HG02763 (cell line): ENCODE measurements at regions not wholly inside any gene's neighbourhood (a gene's known extent, or its start where the extent isn't known, plus 50 kb on each side); places are given as distances from the start of the nearest gene placed in this dataset.

Source experiments
- ATAC-seq: cut with Tn5 transposase; IDR thresholded peaks from one replicate; pipeline ENCODE4 v1.9.1; 2021; ENCODE audit warnings: mild to moderate bottlenecking, moderate library complexity; ENCODE audit not compliant: unreplicated experiment

DNA sequence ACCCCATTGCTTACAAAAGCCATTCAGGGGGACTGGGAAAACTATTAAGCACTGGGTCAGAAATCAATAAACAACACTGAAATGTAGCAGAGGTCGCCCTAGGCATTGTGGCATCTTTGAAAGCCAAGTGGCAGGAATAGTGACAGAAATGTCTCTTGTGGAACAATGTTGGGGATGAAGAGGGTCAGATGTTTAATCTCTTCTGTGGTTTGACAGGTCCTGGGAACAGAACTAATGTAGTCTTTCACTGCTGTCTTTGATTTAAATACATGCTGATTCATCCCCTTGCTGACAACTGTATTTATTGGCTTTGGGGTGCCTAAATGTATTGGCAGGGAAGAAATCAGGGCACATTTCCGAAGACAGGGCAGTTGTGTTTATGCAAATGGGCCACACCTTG, 194.8 kb downstream of the ATG4C start:
- ATAC-seq, result no peak

DNA sequence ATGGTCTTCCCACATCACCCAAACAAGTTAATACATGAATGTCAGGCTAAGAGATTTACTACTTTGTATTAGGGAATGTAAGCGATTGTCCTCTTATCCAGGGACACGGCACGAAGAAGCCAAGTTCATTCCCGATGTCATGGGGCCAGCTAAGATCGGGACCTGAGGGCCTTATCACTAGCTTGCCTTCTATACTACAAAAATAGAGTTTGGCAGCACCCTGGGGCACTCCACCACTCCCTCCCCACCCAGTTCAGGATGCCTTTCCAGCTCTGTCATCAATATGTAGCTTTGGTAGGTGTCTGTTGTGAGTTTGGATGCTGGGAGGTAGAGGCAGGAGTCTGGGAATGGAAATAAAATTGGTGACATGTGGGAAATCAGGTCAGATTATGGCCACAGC, 197.5 kb downstream of the ATG4C start:
- ATAC-seq, result no peak

DNA sequence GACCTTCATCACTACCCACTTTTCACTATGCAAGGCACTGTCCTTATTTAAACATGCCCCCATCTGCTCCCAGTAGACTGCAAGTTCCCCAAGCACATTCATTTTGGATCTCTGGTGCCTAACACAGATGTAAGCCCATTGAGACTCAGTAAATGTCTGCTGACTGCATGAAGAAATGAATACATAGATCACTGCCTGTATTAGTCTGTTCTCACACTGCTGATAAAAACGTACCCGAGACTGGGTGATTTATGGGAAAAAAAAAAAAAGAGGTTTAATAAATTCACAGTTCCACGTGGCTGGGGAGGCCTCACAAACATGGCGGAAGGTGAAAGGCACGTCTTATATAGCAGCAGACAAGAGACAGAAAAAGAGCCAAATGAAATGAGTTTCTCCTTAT, 204.9 kb downstream of the ATG4C start:
- ATAC-seq, result no peak

DNA sequence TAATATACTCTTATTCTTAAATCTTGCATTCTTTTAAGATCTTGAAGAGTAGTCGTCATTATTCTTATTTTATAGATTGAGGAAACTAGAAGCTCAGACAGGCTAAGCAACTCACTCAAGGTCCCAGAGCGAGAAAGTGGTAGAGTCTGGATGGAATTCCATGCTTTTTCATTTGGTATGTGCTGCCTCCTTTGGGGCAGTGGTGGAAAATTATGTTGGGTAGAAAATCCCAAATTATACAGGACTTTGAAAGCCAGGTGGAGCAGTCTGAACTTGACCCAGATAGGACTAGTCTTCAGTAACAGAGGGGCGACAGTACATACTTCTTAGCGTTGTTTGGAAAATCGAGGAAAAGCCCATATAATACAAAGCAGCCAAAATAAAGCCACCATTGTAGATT, 205.6 kb downstream of the ATG4C start:
- ATAC-seq, result no peak

DNA sequence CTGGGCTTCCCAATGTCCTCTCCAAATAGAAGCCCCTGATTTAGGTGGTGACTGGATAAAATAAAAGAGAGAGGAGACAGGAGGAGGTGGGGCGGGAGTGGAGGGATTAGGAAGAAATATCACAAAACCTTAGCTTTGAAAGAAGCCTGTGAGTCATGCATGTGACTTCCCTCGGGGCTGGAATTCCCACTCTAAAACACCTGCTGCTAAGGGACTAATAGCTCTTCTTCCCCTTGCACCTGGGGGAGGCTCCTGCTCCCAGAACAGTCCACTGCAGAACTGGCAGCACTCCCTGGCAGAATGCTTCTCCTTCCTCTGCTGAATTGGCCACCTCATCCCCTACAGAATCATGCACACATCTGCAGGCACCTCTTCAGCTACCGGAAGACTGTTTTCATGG, 207.2 kb downstream of the ATG4C start:
- no peak for ATAC-seq

DNA sequence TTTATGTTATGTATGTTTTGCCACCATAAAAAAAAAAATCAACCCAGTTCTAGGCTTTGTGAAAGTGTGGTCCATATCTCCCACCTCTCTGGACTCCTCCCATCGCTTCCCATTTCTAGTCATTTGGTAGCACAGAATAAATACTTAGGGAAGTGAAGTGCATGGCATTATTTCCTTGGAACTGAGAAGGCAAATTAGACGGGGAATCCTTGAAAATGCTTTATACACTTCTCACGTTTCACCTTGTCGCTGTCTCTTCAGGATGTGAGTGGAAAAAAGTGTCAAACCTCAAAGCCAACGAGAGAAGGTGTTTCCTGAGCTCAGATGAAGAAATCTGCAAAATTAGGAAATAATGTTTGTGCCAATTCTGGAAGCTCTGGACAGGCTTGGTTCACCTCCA, 209.9 kb downstream of the ATG4C start:
- no peak for ATAC-seq

DNA sequence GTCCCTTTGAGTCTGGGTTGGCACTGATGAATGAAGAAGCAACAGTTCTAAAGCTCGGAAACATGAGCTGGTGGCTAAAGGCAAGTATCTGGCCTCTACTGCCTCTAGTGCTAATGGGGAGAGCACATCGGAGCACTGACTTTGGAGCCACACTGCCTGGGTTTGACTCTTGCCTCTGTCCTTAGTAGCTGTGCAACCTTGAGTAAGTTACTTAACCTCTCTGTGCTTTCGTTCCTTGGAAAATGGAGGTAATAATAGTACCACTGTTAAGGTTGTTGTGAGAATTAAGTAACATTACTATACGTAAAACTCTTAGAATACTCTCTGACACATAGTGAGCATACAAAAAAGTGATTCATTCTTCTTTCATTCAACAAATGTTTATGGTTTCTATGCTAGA, 211.2 kb downstream of the ATG4C start:
- ATAC-seq, result no peak

DNA sequence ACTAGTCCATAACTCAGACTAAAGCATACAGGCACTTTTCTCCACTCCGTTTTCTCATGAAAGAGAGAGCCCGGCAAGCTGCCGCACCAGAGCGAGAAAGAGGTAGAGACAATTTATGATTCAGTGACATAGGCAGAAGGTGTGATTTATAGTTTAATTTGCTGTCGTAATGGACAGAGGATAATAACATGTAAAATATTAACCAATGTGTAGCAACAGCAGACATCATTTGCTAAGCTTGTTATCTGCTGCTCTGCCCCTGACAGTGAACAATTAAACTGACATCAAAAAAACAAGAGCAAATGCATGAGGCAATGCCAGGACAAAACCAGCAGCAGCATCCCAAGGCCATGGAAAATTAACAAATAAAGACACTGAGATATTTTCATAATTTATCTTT, 214.0 kb downstream of the ATG4C start:
- no peak for ATAC-seq

DNA sequence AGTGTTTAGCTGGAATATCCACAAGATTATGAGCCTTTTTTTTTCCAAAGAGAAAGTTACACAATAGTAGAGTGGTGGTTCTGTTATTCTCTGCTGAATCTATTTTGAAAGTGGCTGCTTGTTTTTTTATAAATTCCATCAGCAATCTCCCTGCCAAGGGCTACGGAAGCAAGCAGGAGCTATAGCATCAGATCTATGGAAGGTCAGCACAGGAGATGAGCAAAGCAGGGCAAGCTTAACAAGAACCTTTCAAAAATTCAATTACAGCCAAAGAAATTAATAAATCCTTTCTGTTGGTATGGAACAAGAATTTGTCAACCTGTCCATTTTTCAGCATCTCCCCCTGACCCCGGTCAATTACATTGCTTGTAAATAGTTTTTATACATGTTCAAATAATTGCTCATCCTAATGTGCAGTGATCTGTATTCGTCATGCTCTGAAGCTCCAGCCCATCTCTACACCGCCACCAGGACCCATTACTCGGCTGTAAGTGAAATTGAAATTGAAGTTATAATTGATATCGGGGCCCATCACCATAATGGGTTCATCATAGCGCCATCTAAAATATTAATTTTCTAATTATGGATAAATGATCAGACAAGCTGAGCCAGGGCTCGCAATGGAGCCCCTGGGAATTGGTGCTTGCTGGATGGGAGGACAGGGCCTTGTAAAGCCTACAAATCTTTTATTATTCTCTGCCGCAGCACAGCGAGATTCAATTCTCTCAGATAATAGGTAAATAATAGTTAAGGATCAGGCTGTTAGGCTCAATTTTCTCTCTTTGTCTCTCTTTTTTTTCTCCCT, 215.1 kb downstream of the ATG4C start:
- no peak for ATAC-seq

DNA sequence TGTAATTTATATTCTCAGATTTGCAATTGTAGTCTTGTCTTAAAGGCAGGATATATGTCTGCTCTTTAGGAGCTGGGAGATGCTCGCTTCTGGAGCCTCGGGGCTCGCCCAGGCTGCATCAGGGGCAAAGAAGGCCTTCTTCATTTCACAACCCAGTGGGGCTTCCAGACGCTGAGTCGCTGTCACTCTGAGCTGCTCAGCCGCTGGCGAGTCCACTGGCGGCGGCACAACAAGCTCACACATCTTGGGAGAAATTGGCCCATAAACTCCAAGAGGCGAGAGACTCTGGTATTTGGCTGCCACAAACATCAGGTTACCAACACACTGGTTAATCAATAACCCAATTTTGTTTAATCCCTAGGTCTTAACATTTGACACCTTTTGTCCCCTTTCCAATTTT, 216.6 kb downstream of the ATG4C start:
- ATAC-seq, result no peak

DNA sequence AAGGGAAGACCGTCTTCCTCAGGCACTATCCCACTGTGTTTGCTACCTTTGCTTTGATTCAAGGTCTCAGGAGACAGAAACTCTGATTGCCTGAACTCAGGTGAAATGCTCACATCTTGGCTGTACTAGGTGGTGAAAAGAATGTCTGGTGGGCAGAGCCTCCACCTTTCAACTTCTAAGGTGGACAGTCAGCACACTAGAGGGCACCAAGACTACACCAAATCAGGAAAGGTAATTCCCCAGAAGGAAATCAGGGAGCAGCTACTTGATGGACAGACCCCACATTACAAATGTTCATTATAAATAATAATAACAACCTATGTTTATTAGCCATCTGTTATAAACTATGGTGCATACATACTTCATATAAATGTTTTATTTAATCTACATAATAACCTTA, 220.9 kb downstream of the ATG4C start:
- ATAC-seq, result no peak

DNA sequence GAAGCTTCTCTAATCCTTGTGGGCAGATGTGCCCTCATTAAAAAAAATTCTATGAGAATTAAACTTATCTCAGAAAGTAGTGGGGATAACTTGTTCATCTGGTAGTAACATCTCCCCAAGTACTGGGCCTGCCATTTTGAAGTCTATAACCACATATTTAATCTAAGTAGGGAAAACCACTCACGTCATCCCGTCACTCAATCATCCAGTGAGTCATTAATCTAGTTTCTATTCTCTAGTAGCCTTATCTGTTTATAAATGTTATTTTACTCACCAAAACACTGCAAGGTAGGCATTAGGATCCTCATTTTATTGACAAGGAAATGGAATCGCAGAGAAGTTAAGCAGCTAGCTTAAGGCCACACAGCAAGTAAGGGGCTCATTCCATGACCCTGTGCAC, 221.9 kb downstream of the ATG4C start:
- ATAC-seq, result no peak

DNA sequence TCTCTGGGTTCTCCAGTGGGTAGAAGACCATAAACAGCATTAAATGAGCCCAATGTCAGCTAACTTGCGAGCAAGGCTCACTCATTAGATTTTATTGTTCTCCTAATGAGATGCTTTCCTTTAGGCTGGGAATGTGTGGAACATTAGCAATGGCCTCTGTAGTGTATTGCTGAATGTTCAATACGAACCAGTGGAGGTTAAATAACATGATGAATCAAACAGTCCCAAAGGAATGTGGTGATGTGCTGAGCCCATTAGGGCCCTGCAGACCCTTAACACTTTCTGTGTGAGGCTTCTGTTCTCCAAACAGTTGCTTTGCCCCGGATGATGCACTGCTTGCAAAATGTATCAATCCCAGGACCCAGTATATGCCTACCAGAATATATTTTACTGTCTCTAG, 225.5 kb downstream of the ATG4C start:
- no peak for ATAC-seq

DNA sequence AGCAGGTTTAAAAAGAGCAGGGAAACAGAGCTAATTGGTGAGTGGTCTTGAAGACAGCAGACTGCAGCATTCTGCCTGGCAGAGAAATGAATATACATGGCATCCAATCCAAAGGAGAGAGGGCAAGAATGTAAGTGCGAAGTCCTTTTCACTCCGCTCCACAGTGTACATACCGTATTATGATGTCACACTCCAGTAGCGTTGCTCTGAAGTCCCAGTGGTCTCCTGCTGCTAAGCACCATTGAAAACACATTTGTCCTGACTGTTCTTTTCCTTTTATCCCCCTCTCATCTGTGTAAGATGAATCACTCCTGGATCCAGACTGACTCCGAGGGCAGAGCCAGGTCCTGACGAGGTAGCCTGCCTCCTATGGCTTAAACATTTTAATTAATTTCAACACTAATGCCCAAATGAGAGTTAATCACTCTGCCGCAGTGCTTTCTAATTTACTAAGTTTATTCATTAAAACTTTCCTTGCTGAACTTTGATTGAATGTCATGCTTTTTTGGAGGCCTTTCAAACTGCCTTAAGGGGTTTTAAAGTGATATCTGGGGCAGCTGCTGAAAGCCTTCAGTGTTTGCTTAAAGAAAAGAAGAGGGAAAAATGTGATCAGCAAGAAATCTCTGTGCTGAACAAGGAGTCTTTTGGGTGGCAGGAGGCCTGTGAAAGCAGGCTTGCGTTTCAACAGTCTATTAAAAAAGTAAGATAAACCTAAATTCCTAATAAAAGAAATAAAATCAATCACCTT, 227.2 kb downstream of the ATG4C start:
- no peak for ATAC-seq

DNA sequence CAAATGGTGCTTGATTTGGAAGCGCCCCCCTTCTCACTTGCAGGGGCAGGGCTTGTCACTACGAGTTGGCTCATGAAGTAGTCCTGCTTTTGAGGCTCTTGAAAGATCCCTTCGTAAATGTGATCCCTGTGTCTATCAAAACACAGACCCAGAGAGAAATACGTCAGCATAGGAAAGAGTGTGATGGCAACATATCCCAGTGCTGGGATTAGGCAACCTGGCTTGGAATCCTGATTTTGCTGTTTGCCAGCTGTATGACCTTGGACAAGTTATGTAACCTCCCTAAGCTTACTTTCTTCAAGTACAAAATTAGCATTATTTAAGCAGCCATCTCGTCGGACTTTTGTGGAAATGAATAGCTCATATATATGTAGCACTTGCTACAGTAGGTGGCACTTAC, 228.4 kb downstream of the ATG4C start:
- ATAC-seq, result no peak

DNA sequence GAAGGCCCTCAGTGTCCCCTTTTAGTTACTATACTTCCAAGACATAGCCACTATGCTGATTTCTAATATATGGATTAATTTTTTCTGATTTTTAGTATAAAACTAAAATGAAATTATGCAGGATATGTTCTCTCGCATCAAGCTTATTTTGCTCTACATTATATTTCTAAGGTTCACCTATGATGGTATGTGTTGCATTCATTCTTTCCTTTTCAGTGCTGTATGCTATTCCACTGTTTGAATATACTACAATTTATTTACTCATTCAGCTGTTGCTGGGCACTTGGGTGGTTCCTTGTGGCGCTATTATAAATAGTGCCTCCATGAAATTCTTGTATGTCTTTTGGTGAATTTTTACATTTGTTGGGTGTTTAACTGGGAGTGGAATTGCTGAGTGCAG, 230.3 kb downstream of the ATG4C start:
- no peak for ATAC-seq

DNA sequence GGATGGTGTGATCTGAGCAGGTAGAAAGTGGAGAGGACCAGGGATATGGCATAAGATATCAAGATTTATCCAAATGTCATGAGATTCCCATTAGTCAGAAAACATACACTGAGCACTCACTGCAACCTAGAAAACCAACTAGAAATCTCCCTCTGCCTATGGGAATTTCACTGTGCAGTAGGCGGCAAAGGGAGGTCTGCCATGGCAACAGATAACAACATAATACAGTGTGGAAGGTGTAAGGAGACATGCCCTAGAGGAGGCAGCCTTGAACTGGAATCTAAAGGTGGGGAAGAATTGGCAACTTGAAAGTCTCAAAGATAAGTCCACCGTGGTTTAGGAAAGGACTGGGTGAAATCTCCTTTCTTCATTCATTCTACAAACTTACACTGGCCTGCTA, 238.4 kb downstream of the ATG4C start:
- ATAC-seq, result no peak

DNA sequence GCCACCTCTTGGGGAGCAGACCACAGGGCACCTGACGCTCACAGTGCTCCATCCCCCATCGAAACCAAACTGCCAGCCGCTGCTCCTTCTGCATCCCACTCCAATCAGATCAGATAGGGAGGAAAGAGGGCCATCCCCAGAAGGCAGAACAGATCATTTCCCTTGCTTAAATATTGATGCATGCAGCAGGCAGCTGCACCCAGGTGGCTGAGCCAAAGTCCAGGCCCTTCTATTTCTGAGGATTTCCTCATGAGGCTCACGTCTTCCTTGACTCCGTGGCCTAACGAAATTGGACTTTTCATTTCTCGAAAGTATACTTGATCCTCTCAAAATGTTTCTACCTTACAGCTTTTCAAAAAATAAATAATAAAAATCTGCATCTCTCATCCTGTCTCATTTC, 239.2 kb downstream of the ATG4C start:
- ATAC-seq, result no peak

DNA sequence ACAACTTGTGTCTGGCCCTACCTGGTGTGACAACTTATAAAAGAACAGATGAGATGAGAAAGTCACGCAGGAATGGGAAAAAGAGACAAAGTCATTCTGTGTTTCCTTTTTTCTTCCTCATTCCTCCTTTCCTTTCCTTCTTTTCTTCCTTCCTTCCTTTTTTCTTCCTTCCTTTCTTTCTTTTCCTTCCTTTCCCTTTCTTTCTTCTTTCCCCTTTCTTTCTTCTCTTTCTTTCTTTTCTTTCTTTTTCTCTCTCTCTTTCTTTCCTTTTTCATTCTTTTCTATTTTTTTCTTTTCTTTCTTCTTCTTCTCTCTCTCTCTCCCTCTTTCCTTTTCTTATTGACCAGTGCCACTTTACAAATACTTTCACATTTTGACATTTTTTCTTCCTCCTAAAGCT, 239.7 kb downstream of the ATG4C start:
- ATAC-seq, result no peak

DNA sequence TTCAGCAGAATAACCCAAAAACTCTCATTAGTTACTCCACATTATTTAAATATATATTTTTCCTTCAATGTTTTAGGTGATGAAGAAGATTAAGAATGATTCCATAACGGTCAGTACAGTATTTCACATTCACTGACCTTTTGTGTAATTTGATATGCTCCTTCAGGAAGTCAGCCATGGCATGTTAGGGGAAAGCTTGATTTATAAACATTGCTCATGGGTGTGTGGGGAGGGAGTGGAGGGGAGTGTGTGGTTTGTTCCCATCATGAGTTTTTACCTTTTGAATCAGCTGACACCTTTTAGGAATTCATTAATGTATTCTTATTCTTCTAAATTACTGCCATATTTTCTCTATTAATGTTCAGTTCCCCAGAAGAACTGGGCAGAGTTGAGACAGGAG, 240.2 kb downstream of the ATG4C start:
- no peak for ATAC-seq

DNA sequence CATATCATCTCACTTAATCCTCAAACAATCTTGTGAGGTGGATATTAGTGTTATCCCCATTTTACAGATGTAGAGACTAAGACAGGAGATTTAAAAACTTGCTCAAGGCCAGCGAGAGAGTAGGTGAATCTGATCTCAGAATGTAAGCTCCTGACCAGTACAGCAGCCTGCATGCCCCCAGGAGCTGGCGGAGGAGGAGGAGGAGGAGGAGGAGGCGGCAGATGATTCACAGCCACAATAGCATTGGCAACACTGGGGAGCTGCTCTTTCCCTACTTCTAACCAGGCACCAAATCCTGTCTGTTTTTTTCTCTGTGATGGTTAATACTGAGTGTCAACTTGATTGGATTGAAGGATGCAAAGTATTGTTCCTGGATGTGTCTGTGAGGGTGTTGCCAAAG, 243.2 kb downstream of the ATG4C start:
- no peak for ATAC-seq

DNA sequence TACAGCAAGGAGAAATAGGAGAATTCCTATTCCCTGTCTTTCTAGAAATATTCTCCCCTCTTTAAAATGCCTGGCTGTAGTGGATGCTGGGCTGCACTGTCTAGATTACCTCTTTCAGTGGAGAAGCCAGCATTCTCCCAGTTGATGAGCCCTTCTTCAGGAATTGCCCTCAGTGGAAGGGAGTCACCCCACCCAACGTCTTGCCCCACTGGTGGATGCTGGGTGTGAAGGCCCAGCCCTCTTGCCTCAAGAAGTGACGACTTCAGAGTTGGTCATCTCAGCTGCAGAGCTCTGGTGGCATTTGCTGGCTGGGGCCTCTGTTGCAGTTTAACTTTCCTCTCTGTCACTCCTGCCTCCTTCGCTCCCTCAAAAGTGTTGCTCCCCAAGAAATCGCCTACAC, 248.2 kb downstream of the ATG4C start:
- no peak for ATAC-seq

DNA sequence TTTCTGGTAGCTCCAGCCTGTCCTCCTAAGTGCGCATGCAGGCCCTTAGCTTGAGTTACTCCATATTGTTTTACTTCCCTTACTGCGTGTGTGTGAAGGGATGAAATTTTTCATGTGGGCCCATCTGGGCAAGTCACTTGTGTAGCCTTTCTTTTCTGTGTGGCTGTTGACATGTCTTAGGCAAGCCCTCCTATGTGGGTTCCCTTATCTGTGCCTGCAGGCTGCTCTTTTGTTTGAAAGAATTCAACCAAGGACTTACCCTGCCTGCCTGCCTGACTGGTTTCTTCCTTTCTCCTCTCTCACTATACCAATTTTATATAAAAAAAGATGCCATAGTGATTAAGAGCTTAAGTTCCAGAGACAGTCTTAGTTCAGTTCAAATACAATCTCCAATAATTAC, 249.3 kb downstream of the ATG4C start:
- no peak for ATAC-seq
